ENCODE measurements at regions not wholly inside any gene's neighbourhood (a gene's known extent, or its start where the extent isn't known, plus 50 kb on each side); places are given as distances from the start of the nearest gene placed in this dataset.
"Not testable (repeated sequence)": the region's sequence is repeated elsewhere in the genome, so short reads cannot be mapped to it uniquely, and the experiment has no call there.

DNA sequence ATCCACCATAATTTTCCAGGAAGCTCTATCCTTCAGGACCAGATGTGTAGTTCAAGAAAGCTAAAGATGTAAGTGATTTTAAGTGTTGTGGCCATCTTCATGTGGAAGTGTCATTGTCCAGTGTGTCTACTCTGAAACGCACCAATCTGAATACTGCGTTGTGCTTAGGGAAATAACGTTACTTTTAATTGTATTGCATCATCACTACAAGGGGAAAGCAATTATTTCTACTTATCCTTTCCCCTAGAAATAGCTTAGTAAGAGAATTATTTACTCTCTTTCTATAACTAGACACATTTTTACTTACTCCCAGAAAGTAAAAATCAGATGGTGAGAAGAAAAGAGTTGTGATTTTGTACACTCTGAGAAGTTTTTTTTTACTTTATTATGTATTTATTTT lies 102.4 kb upstream of the DLGAP1 start:
- H3K4me3 ChIP-seq (ENCODE audit: low read depth, low read length): no peak overlapping the region

DNA sequence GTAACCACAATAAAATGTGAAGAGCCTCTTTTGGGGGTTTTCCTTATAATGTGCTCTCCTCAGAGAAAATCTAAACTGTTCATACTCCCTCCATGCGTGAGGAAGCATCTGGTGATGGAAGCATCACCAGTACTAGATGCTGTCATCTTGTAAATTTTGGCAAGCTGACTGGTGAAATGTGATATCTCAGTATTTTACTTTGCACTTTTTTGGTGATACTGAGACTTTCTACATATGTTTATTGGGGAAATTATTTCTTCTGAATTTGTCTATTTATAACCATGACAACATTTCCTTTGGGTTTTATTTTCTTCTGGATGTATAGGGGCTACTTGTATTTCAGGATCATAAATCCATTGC lies 95.9 kb upstream of the DLGAP1 start:
- no peak overlapping the region for H3K4me3 ChIP-seq (ENCODE audit: low read depth, low read length)

DNA sequence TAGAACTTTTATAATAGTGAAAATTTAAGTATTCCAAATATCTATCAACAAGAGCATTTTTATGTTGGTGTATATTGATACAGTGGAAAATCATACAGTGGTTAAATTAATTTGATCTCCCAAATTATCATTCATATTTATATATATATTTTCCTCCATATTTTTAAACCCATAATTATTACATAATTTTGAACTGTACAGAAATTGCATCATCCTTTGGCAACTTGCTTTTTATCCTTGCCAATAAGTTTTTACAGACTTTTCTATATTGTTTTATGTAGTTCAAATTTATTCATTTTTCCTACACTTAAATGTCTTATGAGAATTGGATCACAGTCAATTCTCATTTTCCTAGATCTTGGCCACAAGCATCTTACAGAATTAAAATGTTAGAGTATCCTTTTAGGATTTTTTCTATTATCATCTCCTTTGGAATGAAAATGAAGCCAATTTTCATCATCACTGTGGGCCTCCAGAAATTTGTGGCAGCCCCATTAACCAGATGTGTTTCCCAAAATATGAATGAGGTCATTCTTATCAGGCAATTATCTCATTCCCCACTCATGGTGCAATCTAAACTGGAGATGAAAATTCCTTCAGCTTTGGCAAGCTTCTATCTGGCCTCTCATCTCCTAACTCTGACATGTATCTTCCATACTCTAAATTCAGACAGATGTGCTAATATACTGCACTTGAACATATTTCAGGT lies 94.2 kb upstream of the DLGAP1 start:
- H3K4me3 ChIP-seq (ENCODE audit: low read depth, low read length): no peak overlapping the region

DNA sequence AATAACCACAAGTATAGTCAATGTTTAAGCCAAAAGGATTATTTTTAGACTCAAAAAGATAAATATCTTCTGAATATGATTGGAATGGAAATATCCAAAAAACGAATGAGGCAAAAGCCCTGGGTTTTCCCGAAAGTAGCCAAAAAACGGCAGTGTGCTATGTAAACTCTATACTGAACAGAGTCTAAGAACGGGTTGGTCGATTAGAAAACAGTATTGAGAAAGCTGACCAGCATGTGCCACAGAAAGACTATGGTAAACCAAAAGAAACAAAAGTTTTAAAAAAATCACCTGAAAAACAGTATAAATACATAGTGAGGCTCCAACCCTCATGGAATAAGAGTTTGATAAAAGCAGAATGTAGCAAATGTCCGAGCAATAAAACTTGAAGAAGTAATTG lies 92.0 kb upstream of the DLGAP1 start:
- no peak overlapping the region for H3K4me3 ChIP-seq (ENCODE audit: low read depth, low read length)

- H3K4me3 ChIP-seq (ENCODE audit: low read depth, low read length): no peak overlapping the region
Measured at GRCh38 chr18:4544142-4544541, 89.0 kb upstream of the DLGAP1 start.

DNA sequence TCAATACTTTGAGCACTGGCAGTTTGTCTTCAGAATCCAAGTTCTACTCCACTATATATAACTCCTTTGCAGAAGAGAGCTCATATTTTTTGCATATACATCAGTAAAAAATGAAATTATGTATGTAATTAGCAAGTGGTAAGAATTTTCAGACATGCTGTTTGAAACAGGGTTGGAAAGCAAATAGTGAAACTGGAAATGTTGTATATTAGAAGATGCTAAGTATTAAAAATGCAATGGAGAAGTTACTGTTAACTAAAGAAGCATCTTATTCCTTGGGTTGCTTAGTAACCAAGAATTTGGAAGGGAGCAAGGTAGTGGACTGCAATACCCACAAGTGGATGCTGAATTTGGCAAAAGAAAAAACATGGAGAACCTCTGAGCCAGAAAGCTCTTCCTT lies 88.6 kb upstream of the DLGAP1 start:
- H3K4me3 ChIP-seq (ENCODE audit: low read depth, low read length): no peak overlapping the region

GRCh38 chr18:4541588-4541987 lies 86.5 kb upstream of the DLGAP1 start:
- no peak overlapping the region for H3K4me3 ChIP-seq (ENCODE audit: low read depth, low read length)

- no peak overlapping the region for H3K4me3 ChIP-seq (ENCODE audit: low read depth, low read length)
Measured at GRCh38 chr18:4536447-4536846, 81.3 kb upstream of the DLGAP1 start.

DNA sequence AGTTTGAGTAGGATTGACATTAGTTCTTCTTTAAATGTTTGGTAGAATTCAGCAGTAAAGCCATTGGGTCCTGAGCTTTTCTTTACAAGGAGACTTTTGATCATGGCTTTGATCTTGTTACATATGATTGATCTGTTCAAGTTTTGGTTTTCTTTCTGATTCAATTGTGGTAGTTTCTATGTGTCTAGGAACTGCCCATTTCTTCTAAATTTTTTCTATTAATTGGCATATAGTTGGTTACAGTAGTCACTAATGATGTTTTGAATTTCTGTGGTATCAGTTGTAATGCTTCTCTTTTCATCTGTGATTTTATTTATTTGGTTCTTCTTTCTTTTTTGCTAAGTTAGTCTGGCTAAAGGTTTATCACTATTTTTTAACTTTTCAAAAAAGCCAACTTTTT lies 73.3 kb upstream of the DLGAP1 start:
- no peak overlapping the region for H3K4me3 ChIP-seq (ENCODE audit: low read depth, low read length)

GRCh38 chr18:4527826-4528225 lies 72.7 kb upstream of the DLGAP1 start:
- H3K4me3 ChIP-seq (ENCODE audit: low read depth, low read length): not testable (repeated sequence)

- no peak overlapping the region for H3K4me3 ChIP-seq (ENCODE audit: low read depth, low read length)
Measured at GRCh38 chr18:4524096-4524495, 69.0 kb upstream of the DLGAP1 start.

DNA sequence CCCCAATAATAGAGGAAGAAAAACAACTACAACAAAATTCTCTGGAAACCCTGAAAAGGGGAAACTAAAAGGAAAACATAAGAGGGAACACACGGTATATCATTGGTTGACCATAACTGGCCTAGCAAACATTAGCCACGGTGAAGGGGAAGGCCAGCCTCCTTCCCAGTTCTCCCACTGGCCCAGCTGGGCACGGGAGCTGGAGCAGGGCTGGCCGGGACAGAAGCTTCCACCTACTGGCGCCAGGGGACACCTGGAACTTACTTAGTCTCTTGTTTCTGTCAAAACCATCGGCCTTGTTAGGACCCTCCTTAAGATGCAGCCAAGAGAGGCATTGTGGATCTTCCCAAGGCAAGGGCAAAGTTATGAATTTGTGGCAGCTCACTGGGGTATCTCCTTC lies 56.1 kb upstream of the DLGAP1 start:
- no peak overlapping the region for H3K4me3 ChIP-seq (ENCODE audit: low read depth, low read length)

DNA sequence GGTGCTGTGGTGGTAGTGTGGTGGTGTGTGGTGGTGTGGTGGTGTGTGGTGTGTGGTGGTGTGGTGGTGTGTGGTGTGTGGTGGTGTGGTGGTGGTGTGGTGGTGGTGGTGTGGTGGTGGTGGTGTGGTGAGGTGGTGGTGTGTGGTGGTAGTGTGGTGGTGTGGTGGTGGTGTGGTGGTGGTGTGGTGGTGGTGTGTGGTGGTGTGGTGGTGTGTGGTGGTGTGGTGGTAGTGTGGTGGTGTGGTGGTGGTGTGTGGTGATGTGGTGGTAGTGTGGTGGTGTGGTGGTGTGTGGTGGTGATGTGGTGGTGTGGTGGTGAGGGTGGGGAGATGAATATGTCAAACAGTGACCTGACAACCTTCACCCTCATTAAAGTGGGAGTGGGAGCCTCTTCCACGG lies 55.6 kb upstream of the DLGAP1 start:
- no peak overlapping the region for H3K4me3 ChIP-seq (ENCODE audit: low read depth, low read length)

DNA sequence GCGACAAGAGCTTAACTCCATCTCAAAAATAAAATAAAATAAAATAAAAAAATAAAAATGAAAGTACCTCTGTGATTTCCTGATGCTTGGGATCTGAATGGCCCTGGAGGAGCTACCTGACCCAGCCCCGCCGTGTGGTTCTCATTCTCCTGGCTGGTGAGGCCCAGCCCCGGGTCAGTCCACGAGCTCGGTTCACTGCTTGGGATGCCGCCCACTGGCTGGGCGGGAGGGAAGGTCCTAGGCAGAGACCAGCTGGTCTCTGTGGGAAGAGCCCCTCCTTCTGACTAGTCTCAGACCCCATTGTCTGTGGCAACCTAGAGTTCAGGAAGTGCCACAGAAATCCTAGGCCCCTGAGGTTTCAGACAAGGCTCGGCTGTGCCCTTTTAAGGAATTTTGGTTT lies 55.1 kb upstream of the DLGAP1 start:
- H3K4me3 ChIP-seq (ENCODE audit: low read depth, low read length): no peak overlapping the region
